Islet of Langerhans (tissue), 1 donor: ENCODE measurements at regions not wholly inside any gene's neighbourhood (a gene's known extent, or its start where the extent isn't known, plus 50 kb on each side); places are given as distances from the start of the nearest gene placed in this dataset.
"Not testable (repeated sequence)": the region's sequence is repeated elsewhere in the genome, so short reads cannot be mapped to it uniquely, and the experiment has no call there.

ENCODE experiments used
- FAIRE-seq: peaks from one replicate; lab custom pipeline; 2011; peaks lifted over from hg19 to GRCh38; lab: Jason Lieb, UNC

DNA sequence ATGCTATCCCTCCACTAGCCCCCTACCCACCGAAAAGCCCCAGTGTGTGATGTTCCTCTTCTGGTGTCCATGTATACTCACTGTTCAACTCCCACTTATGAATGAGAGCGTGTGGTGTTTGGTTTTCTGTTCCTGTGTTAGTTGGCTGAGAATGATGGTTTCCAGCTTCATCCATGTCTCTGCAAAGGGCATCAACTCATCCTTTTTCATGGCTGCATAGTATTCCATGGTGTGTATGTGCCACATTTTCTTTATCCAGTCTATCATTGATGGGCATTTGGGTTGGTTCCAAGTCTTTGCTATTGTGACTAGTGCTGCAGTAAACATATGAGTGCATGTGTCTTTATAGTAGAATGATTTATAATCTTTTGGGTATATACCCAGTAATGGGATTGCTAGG is 599.3 kb upstream of the B3GAT1 start:
- not testable (repeated sequence) for FAIRE-seq

DNA sequence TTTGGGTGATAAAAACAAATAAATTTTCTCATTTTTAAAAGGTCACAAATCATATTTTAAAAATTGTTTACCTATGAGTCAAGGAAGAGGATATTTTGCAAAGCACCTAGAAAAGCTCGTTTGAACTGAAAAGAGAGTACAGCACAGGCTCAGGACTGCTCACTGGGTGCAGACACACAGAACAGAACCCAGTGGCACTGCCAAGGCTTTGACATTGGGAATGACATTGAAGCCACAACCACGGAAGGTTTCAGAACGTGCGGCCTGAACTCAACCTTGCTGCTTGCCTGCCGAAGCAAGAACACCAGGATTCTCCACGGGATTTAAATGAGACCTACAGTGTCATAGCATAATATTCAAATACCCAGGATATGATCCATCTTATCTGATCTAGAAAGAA is 597.1 kb upstream of the B3GAT1 start:
- FAIRE-seq = no peak

DNA sequence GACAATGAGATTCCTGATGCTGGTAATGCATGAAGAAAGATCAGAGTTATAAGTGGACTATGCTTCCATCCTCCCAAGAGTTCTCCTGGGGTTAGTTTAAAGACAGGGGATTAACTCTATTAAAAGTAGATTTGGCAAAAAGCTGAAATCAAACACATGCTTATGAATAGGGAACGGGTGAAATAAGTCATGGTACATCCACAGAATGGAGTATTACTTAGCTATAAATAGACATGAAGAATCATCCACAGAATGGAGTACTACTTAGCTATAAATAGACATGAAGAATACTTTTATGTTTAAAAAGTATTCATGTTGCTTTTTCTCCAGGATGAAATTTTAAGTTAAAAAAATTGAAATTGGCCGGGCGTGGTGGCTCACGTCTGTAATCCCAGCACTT is 596.4 kb upstream of the B3GAT1 start:
- no peak for FAIRE-seq

DNA sequence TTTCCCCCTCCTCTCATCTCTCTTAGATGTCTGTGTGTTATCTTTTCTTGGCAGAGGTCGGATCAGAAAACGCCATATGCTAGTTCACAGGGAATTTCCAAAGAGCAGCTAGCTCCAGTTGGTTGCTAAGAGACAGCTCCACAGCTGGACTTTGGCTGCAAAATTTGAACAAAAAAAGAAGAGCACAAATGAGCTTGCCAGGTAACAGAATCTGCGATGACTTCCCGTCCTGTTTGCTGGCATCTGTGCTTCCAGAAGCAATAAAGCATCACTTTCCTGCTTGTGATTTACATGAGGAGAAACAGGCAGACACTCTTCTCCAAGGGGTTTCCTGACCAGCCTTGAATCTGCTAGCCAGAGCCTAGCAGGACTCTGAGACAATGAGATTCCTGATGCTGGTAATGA is 596.0 kb upstream of the B3GAT1 start:
- FAIRE-seq = peak; percentile 97

DNA sequence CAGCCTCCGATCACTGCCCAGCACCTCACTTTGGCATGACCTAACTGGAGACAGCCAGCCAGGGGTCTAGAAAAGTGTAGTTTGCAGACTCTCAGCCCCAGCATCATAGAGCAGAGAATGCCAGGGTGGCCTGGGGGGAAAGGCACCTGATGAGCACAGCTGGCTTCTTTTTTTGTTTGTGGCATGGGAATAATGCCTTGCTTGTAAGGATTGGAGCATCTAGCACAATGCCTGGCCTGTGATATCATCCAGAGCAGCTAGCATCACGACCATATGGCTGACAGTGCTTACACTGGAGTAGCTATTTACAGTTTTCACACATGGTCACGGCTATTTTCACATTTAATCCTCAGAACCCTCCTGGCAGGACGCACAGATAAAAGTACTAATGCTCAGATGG is 594.8 kb upstream of the B3GAT1 start:
- no peak for FAIRE-seq

DNA sequence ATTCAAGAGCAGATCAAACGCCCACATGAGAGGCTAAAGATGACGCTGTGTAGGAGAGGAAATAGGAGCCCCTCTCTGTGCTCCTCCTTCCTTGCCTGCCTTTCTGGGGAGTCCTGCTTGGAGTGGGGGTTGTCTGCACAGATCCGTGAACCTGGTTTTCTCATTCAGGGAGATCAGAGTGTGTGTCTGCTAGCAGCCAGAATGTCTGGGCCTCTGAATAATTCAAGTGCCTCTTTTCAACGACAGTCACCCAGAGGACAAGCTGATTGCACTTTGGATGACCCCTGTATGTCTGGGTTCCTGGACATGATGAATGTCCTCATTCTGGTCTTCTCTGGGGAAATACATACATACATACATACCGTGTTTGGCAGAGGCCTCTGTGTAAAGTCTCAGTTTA is 592.5 kb upstream of the B3GAT1 start:
- FAIRE-seq = no peak

DNA sequence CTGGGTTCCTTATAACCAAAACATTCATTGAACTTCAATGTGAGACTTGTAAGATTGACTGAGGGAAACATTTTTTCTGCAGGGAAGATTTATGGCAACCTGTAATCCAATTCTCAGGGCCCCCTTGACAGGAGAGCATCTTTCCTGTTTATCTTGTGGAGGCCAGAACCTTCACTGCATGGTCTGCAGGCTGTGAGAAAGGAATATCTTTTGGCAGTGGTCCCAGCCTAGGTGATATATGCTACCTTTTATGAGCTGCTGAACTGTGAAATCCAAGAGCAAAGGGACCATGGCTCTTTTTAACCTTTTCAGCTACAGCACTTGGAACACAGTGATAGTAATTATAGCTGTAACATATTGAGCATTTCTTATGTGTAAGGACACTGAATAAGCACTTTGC is 590.2 kb upstream of the B3GAT1 start:
- FAIRE-seq = no peak

DNA sequence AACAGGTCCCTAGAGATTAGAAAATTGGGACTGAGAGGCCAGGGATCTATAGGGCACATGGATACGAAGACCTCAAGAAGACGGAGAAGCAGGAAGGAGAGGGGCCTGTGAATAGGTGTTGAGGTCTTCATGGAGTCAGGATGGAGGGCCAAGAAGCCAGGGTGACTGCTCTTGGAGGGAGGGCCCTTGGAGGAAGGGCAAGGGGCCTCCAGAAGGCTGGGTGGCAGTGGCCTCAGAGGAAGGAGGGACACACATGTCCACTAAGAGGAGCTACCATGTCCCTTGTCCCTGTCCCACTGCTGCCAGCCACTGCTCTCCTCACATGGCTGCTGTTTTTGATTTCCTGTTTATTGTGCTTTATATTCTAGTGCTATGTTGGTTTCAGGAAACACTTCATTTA is 589.5 kb upstream of the B3GAT1 start:
- FAIRE-seq = no peak

DNA sequence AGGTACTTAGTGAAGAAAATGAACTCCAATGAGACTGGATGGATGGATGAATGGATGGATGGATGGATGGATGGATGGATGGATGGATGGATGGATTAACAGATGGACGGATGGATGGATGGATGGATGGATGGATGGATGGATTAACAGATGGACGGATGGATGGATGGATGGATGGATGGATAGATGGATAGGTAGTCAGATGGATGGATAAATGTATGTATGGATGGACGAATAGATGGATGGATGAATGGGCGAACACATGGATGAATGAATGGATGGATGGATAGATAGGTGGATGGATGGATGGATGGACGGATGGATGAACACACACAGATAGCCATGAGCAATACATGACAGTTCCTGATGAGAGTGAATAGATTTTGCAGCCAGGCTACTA is 589.0 kb upstream of the B3GAT1 start:
- FAIRE-seq = not testable (repeated sequence)

DNA sequence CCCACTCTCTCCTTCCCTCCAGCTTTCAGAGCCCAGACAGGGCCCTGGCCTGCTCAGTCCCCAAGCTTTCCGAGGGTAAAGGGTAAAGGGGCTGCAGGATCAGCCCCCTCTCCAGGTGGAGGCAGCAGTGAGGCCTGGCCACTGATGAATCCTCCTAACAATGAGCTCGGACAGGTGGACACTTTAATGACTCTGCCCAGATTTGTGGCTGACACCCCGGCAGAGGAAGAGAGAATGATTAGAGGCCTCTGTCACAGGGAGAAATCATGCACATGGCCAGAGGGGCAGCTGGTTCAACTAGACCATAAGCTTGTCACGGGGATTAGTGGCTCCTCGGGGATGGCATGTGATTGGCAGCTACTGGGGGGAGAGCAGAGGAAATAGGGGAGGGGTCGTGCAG is 587.5 kb upstream of the B3GAT1 start:
- no peak for FAIRE-seq

DNA sequence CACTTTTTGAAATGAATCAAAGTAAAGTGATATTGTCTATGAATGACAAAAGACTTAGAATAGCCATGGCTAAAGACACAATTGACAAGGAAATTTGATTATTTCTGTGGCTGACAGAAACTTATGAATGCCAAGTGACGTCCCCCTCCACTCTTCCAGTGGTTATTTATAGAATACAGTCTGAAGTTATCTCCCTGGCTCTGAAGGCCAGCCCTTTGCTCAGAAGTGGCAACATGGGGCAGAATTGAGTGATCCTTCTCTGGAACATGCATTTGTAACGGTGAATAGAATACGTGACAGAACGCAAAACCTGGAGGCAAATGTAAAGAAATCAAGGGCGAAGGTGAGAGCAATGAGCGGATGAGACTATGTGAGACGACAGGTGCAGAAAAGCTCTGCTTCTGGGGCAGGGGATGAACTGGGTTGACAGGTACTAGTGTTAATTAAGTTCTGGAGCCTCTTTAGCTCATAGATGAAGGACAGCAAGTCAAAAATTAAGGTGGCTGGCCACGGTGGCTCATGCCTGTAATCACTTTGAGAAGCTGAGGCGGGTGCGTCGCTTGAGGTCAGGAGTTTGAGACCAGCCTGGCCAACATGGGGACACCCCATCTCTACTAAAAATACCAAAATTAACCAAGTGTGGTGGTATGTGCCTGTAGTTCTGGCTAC is 585.7 kb upstream of the B3GAT1 start:
- FAIRE-seq = no peak

DNA sequence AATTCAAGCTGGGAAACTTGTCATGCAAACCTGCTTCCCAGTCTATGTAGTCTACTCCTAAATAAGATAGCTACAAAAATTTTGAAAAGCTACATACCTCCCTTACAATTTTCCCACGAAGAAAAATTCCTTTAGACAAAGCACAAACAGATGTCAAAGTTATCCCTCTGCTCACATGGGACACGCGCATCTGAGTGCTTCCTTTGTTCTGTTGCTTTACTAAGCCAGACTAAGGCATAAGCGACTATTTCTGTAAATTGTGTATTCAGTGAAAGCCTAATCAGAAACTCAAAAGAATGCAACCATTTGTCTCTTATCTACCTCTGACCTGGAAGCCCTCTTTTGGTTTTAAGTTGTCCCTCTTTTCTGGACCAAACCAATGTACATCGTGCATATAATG is 583.7 kb upstream of the B3GAT1 start:
- FAIRE-seq = no peak

DNA sequence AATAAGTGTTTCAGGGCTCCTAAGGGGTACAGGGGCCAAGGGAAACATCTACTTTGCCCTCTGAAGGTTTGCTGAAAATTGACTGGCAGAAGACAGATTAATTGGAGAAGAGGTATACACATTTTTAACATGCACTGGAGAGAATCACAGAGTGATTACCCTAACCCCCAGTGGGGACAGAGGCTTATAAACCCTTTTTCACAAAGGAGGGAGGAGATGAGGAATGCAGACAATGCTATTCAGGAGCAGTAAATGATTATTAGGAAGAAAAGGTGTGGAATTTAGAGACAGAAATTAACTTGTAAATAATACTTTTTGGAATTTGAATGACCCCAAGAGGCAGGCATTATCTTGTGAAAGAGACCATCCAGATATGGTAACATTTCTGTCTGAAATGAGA is 582.4 kb upstream of the B3GAT1 start:
- no peak for FAIRE-seq

DNA sequence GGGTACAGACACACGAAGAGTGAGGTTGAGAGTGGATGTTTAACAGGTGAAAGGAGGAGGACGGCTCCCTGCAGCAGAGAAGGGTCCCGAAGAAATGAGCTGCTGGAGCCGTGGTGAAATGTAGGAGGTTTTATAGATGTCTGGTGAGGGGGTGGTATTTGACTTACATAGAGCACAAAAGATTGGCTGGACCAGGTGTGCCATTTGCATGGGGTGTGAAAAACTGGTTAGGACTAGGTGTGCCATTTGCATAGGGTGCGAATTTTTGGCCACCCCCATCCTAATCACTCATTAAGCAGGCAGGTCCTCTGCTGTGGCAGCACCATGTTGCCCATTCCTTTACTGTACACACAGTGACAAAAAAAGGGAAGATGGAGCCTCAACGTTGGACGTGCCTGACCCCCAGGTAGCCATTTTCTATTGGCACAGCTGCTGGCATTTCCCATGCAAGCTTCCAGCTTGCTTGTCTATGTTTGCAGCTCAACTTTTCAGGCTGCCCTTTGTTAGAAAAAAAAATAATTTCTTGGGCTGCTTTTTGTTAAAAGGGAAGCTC is 581.7 kb upstream of the B3GAT1 start:
- FAIRE-seq = no peak

DNA sequence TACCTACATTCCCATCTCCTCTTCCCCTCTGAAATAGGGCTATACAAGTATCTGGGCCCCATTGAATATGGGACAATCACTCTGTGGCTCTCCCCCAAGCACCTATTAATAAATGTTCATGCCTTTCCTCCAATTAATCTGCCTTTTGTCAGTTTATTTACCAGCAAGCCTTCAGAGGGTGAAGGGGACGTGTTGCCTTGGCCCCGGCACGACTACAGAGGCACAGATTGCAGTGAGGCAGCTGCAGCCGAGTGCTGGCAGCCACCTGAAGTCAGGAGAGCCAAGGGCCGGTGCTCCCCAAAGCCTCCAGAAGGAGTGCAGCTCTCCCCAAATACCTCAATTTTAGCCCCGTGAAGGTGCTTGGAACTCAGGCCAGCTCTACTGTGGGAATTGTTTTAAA is 580.9 kb upstream of the B3GAT1 start:
- no peak for FAIRE-seq

DNA sequence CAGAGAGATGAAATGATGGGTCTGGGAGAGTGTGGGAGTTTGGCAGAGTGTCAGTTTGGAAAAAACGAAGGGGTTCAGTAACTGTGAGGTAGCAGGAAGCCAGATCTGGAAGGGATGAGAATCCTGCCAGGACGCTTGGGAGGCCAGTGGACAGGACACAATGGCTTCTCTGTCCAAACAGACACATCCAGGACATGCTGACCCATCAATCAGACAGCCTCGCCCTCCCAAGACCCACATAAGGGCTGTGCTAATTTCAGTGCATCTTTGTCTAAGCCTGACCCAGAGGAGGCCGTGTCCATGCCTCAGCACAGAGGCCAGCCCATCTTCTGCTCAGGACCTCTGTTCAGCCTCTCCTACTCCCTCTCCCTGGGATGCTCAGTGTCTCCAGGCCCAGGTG is 576.5 kb upstream of the B3GAT1 start:
- FAIRE-seq = no peak

DNA sequence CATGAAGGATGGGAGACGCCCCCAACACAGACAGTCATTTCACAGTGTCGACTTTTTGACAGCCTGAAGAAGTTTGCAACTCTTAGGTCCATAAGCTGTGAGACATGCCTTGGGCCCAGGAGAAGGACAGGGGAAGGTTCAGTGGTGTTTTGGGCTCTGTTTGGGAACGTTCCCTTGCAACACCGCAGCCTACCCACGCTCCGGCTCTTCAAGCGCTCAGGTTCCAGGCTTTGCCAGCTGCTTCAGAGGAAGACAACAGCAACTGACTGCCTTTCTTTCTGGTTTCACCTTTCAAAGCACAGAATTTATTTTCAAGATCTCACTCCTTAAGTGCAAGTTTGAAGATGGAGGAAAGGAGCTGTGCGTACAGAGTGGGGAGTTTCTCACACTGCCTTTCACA is 575.8 kb upstream of the B3GAT1 start:
- no peak for FAIRE-seq

DNA sequence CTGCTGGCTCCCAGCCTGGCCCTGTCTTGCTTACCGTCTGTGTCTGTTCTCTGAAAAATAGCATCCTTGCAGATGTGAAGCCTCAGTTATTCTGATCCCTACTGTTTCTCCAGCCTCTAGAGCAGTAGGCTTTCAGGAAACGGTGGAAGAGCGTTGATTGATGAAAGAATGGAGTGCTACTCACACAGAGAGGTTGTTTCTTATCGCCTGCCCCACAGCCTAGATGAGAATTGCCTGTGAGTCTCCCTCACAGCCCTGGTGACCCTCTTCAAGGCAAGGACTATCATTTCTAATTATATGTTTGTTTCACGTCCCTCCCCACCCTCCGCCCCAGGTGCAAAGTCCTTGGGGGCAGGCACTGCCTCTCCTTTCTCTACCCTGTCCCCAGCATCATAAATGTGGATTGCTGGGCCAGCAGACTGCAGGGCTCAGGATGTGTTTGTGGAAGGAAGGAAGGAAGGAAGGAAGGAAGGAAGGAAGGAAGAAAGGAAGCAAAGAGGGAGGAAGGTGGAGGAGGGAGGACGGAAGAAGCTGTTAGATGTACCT is 575.3 kb upstream of the B3GAT1 start:
- no peak for FAIRE-seq

DNA sequence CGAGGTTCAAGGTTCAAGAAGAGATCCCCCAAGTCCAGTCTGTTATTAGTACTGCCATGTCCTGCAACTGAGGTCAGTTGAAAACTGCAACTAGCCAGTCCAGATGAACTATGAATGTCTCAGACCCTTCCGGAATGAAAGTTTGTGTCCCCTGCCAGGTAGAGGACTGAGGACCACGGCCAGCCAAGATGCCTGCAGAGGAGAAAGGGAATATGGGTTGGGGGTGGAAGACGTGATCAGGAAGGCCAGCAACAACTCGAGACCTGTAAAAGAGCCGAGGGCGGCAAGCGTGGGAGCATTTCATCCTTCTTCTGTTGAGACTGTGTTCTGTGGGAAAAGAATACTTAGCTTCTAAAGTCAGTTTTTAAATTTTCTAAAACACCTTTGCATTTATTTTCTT is 572.4 kb upstream of the B3GAT1 start:
- FAIRE-seq = no peak

DNA sequence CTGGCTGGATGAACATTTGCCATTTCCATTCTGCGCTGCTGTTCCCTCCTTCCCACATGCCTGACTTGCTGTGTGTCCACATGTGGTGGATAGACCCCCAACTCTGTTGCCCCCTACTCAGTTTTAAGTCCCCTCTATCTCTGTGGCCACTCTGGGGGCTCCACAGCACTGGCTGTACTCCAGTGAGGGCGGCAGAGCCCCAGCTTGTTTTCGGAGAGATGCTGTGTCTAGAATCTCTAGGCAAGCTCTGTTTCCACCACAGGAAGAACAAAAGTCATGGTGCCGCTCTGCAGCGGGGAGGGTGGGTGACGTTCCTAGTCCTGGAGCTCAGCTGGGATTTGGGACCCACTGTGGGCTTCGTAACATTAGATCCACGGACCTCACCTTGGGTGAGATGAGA is 570.4 kb upstream of the B3GAT1 start:
- FAIRE-seq = not testable (repeated sequence)

DNA sequence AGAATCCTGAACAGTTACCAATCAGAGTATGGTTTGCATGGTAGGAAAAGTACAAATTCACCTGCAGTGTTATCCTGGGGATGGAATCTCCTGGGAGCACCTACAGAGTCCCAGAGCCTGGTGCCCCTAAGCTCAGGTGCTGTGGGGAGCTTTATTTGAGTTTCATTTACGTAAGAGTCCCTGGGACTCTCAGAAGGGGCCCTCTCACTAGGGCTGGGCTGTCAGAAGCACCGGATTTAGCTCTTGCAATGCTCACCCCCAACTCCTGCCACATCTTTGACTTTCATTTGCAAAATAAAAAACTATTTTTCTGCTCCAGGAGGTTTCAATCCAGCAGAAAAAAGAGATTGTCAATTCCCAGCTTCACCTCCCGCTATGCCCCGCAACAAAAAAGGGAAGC is 569.8 kb upstream of the B3GAT1 start:
- FAIRE-seq = no peak

DNA sequence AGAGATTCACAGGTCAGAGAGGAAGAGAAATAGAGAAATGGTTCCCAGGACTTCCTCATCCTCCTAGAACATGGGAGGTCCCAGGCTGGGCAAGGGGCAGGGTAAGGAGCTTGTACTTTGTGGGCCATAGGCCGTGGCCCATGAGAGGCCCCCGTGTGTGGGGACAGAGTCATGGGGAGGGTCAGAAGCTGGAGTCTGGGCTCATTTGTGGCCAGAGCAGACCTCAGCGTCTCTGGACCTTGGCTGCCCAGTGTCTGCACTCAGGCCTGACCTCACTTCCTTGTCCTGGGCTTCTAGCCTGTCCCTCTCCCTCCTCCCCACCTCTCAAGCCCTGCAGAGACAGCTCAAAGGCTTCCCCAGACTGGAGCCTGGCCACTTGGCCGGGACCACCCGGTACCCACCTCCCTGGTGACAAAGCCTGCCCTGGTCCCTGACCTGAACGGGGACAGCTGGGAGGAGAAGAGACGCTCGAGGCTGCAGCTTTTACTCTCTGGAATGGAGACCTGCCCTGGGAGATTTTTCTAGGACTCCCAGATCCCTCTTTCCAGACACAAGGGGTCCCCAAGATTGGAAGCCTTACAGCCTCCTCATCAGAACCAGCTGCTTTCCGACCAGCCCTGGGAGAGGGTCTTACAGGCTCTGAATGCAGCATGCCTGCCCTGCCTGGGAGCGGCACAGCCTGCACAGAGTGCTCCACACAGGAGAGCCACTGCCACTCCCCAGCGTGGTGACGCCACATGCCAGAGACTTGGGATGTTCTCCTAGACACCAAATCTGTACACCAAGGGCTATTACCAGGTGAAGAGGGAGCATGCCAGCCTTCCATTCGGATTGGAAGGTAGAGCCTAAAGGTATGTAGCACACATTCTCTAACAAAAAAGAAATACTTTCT is 569.0 kb upstream of the B3GAT1 start:
- FAIRE-seq = no peak

DNA sequence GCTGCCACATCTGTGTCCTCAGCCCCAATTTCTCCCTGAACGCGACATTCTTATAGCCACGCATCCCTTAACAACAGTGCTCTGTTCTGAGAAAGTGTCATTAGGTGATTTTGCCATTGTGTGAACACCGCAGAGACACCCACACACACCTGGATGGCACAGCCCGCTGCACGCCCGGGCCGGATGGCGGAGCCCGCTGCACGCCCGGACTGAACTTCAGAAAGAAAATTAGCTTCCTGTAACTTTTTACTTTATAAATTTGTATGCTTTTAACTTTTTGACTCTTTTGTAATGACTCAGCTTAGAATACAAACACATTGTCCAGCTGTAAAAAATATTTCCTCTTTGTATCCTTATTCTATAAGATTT is 567.0 kb upstream of the B3GAT1 start:
- FAIRE-seq = not testable (repeated sequence)
